Renal pelvis (tissue), 1 donor: ENCODE measurements at regions not wholly inside any gene's neighbourhood (a gene's known extent, or its start where the extent isn't known, plus 50 kb on each side); places are given as distances from the start of the nearest gene placed in this dataset.

ENCODE experiments used
- DNase-seq: peaks from one replicate; pipeline ENCODE4 v3.0.0-alpha.2; 2013

- DNase-seq = no peak
Measured at GRCh38 chr2:145268931-145269330, 749.0 kb upstream of the ZEB2 start.

GRCh38 chr2:145267451-145267850, 747.5 kb upstream of the ZEB2 start:
- no peak for DNase-seq

GRCh38 chr2:145265244-145265643, 745.3 kb upstream of the ZEB2 start:
- DNase-seq = no peak

GRCh38 chr2:145260674-145261073, 740.8 kb upstream of the ZEB2 start:
- no peak for DNase-seq

GRCh38 chr2:145260081-145260480, 740.2 kb upstream of the ZEB2 start:
- DNase-seq = no peak

- DNase-seq = no peak
Measured at GRCh38 chr2:145258903-145259579, 739.1 kb upstream of the ZEB2 start.

- DNase-seq = no peak
Measured at GRCh38 chr2:145257931-145258330, 738.0 kb upstream of the ZEB2 start.

GRCh38 chr2:145256551-145256950, 736.6 kb upstream of the ZEB2 start:
- DNase-seq = no peak

GRCh38 chr2:145254291-145254690, 734.4 kb upstream of the ZEB2 start:
- no peak for DNase-seq

GRCh38 chr2:145253492-145253891, 733.6 kb upstream of the ZEB2 start:
- DNase-seq = no peak

- DNase-seq = no peak
Measured at GRCh38 chr2:145245268-145245870, 725.5 kb upstream of the ZEB2 start.

GRCh38 chr2:145235312-145235711, 715.4 kb upstream of the ZEB2 start:
- no peak for DNase-seq

GRCh38 chr2:145230546-145230945, 710.6 kb upstream of the ZEB2 start:
- no peak for DNase-seq

GRCh38 chr2:145228506-145228905, 708.6 kb upstream of the ZEB2 start:
- no peak for DNase-seq

- no peak for DNase-seq
Measured at GRCh38 chr2:145226901-145227300, 707.0 kb upstream of the ZEB2 start.

- no peak for DNase-seq
Measured at GRCh38 chr2:145221516-145221915, 701.6 kb upstream of the ZEB2 start.

- no peak for DNase-seq
Measured at GRCh38 chr2:145221032-145221431, 701.1 kb upstream of the ZEB2 start.

GRCh38 chr2:145220496-145220895, 700.6 kb upstream of the ZEB2 start:
- DNase-seq = no peak

- DNase-seq = no peak
Measured at GRCh38 chr2:145207884-145208283, 688.0 kb upstream of the ZEB2 start.

- no peak for DNase-seq
Measured at GRCh38 chr2:145206496-145207281, 686.8 kb upstream of the ZEB2 start.

- peak; percentile 69 for DNase-seq
Measured at GRCh38 chr2:145203891-145204290, 684.0 kb upstream of the ZEB2 start.

- no peak for DNase-seq
Measured at GRCh38 chr2:145199827-145200706, 680.1 kb upstream of the ZEB2 start.
